GM12875 (cell line): ENCODE measurements at regions not wholly inside any gene's neighbourhood (a gene's known extent, or its start where the extent isn't known, plus 50 kb on each side); places are given as distances from the start of the nearest gene placed in this dataset.

ENCODE experiments used
- H3K4me3 ChIP-seq: one replicate; pipeline ENCODE4 v1.5.1; 2011; ENCODE audit warnings: low read depth, low read length, control low read depth
- CTCF ChIP-seq: IDR thresholded peaks from 2 replicates; pipeline ENCODE4 v1.5.1; 2011; ENCODE audit warnings: low read depth, mild to moderate bottlenecking, control low read depth, inconsistent platforms, low read length, moderate library complexity, borderline replicate concordance; ENCODE audit not compliant: insufficient read depth

GRCh38 chr3:59531994-59532393 lies 482.2 kb upstream of the CFAP20DC start:
- TF ChIP-seq CTCF: no peak
- H3K4me3 ChIP-seq: no peak overlapping the region

- no peak overlapping the region for H3K4me3 ChIP-seq
- TF ChIP-seq CTCF: no peak
Measured at GRCh38 chr3:59531066-59531745, 481.4 kb upstream of the CFAP20DC start.

- no peak overlapping the region for H3K4me3 ChIP-seq
- TF ChIP-seq CTCF: no peak
Measured at GRCh38 chr3:59528251-59528650, 478.4 kb upstream of the CFAP20DC start.

GRCh38 chr3:59527493-59527892 lies 477.7 kb upstream of the CFAP20DC start:
- no peak for TF ChIP-seq CTCF
- H3K4me3 ChIP-seq: no peak overlapping the region

GRCh38 chr3:59526999-59527398 lies 477.2 kb upstream of the CFAP20DC start:
- no peak overlapping the region for H3K4me3 ChIP-seq
- TF ChIP-seq CTCF: no peak

- H3K4me3 ChIP-seq: no peak overlapping the region
- TF ChIP-seq CTCF: no peak
Measured at GRCh38 chr3:59522550-59522949, 472.7 kb upstream of the CFAP20DC start.

- no peak for TF ChIP-seq CTCF
- H3K4me3 ChIP-seq: no peak overlapping the region
Measured at GRCh38 chr3:59519094-59519493, 469.3 kb upstream of the CFAP20DC start.
